B cell (primary cell): ENCODE measurements at regions not wholly inside any gene's neighbourhood (a gene's known extent, or its start where the extent isn't known, plus 50 kb on each side); places are given as distances from the start of the nearest gene placed in this dataset.

ENCODE experiments used
- CTCF ChIP-seq: fragments of 200-600 bp; IDR thresholded peaks from one replicate; pipeline ENCODE4 v1.8.0; 2022; ENCODE audit warnings: antibody characterized with exemption, mild to moderate bottlenecking
- EZH2 ChIP-seq: IDR thresholded peaks from 2 replicates; pipeline ENCODE4 v1.6.1; 2012; ENCODE audit warnings: borderline replicate concordance, low read depth, mild to moderate bottlenecking, moderate library complexity, low read length; ENCODE audit not compliant: insufficient read depth, poor library complexity, severe bottlenecking

DNA sequence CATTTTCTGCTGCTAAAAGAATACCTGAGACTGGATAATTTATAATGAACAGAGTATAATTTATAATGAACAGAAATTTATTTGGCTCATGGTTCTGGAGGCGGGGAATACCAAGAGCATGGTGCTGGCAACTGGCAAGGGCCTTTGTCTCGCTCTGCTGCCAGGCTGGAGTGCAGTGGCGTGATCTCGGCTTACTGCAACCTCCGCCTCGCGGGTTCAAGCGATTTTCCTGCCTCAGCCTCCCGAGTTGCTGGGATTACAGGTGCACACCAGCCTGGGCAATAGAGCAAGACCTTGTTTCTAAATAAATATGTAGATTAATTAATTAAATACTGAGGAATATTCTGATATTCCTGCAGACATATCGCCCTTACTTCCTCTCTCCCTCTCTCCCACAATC, 1610.8 kb downstream of the SUCLG1 start:
- TF ChIP-seq CTCF (no peak), EZH2 (no peak)
